ENCODE measurements at regions not wholly inside any gene's neighbourhood (a gene's known extent, or its start where the extent isn't known, plus 50 kb on each side); places are given as distances from the start of the nearest gene placed in this dataset.

DNA sequence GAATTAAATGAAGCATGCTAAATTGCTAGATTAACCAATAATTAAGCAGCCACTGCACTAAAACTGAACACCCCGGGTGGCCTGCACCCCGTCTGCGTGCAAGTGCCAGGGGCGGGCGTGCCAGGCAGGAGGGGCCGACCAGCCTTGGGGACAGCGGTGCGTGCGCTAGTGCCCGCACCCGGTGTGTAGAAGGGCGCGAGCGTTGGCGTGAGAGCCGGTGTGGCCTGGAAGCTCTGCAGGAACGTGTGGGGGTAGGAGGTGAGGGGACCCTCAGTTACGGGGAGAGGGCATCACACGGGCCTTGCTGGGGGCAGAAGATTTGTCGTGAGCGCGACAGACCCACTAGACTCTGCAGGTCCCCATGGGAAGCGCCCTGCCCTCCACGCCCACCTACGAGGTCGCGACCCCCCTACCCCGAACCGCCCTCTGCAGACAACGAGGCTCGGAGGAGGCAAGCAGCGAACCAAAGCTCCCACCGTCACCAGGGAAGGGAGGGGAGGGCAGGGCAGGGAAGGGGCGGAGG lies 105.8 kb downstream of the FAM53A start:
- Histone ChIP-seq H3K4me3 (ENCODE audit: low read depth, low read length) (no peak overlapping the region), H3K27me3 (ENCODE audit: control insufficient read depth, insufficient read depth, low read length) (peaks cover 52% of the 10 kb centered on the region), H3K27ac (ENCODE audit: low read depth, low read length) (no peak overlapping the region), H3K9me3 (ENCODE audit: control insufficient read depth, insufficient read depth, low read length) (no peaks in the 10 kb centered on the region; the same call in 1 of the 2 replicates)
- ChIA-PET CTCF (no interaction called here), POLR2A (no interaction called here)
- TF ChIP-seq CTCF (IDR thresholded peaks at IDR 0.05; ENCODE audit: low read depth, low read length) = no peak
- DNase-seq (ENCODE audit: low read depth, low spot score) = no peak

- TF ChIP-seq CTCF (IDR thresholded peaks at IDR 0.05; ENCODE audit: low read depth, low read length) = no peak
- Histone ChIP-seq H3K4me3 (ENCODE audit: low read depth, low read length) (no peak overlapping the region), H3K27ac (ENCODE audit: low read depth, low read length) (no peak overlapping the region), H3K9me3 (ENCODE audit: control insufficient read depth, insufficient read depth, low read length) (no peaks in the 10 kb centered on the region; the same call in 1 of the 2 replicates), H3K27me3 (ENCODE audit: control insufficient read depth, insufficient read depth, low read length) (peaks cover 54% of the 10 kb centered on the region)
- POLR2A ChIA-PET = no interaction called here
- CTCF ChIA-PET = no interaction called here
- no peak for DNase-seq (ENCODE audit: low read depth, low spot score)
Measured at GRCh38 chr4:1577822-1578217, 106.3 kb downstream of the FAM53A start.

DNA sequence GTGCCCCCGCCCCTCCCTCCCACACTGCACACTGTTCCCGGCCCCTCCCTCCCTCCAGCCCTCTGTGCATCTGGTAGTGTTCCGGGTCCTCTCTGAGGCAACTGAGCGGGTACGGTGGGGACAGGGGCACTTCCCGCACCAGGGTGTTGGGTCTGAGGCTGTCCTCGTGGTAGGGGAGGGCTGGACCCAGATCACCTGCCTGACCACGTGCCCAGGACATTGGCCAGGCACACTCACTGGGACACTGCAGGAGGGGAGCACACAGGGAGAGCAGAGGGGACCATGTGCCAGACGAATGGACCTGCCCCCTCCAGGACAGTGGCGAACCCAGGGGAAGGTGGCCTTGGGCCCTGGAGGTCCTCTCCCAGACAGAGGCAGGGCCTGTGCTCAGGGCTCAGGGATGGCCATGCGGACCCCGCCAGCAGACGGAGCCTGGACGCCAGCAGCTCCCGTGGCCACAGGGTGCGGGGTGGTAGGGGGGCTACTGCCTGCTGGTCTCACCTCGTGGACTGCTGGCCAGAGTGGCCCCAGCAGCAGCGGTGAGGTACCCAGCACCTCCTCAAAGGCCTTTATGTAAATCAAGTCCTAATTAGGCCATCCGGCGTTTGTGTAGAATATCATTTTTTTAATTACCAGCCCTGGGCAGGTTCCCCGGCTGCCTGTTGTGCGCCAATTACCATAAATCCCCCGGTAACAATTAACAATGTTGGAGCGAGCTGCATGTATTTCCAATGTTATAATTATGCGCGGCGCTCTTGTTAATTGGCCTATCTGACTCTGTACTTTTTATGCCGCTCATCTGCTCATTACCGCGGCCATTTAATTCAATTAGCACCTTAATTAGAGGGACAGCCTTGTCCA lies 106.9 kb downstream of the FAM53A start:
- POLR2A ChIA-PET = no interaction called here
- H3K27ac ChIP-seq (ENCODE audit: low read depth, low read length) = no peak overlapping the region
- TF ChIP-seq CTCF (IDR thresholded peaks at IDR 0.05; ENCODE audit: low read depth, low read length) = no peak
- no peak for DNase-seq (ENCODE audit: low read depth, low spot score)
- H3K9me3 ChIP-seq (ENCODE audit: control insufficient read depth, insufficient read depth, low read length) = no peaks in the 10 kb centered on the region; the same call in 1 of the 2 replicates
- CTCF ChIA-PET = no interaction called here
- peaks cover 54% of the 10 kb centered on the region for H3K27me3 ChIP-seq (ENCODE audit: control insufficient read depth, insufficient read depth, low read length)
- no peak overlapping the region for H3K4me3 ChIP-seq (ENCODE audit: low read depth, low read length)

DNA sequence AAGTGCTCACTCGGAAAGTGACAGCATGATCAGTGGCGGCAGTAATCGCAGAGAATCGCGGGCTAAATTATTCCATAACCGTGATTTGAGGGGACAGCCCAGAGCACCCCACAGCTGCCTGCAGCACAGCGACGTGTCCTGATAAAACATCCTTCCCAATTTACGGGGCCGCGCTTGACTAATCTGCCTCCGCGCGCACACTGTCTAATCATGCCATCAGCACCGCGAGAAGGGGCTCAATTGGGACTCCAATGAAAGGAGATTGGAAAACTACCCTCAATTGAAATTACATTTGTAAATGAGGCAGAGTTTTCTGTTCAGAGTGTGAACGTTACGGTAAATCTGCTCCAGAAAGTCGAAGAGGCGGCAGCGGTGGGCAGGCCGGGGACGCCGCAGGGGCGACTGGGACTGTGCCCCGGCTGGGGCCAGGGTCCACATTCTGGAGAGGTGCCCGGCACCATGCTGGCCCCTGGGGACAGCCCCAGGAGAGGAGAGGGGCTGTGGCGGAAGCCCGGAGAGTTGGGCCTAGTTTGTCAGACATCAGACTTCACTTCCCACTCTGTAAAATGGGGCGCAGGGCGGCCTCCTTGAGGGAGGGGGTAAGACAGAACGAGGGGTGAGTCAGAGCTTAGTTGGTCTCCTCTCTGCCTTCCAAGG lies 107.7 kb downstream of the FAM53A start:
- TF ChIP-seq CTCF (IDR thresholded peaks at IDR 0.05; ENCODE audit: low read depth, low read length) = no peak
- Histone ChIP-seq H3K27ac (ENCODE audit: low read depth, low read length) (no peak overlapping the region), H3K9me3 (ENCODE audit: control insufficient read depth, insufficient read depth, low read length) (no peaks in the 10 kb centered on the region; the same call in 1 of the 2 replicates), H3K4me3 (ENCODE audit: low read depth, low read length) (no peak overlapping the region), H3K27me3 (ENCODE audit: control insufficient read depth, insufficient read depth, low read length) (peaks cover 56% of the 10 kb centered on the region)
- ChIA-PET CTCF (no interaction called here), POLR2A (no interaction called here)
- no peak for DNase-seq (ENCODE audit: low read depth, low spot score)

Measured in AG04450 (cell line).